ENCODE measurements at regions not wholly inside any gene's neighbourhood (a gene's known extent, or its start where the extent isn't known, plus 50 kb on each side); places are given as distances from the start of the nearest gene placed in this dataset.

- Histone ChIP-seq H3K9me3 (ENCODE audit: low read depth) (no peaks in the 10 kb centered on the region), H3K27me3 (no peaks in the 10 kb centered on the region), H3K4me2 (no peak overlapping the region), H2AFZ (no peak overlapping the region), H4K20me1 (ENCODE audit: insufficient read depth, poor library complexity, severe bottlenecking) (peaks cover 34% of the 10 kb centered on the region), H3K9me2 (replicated peaks; ENCODE audit: insufficient read depth) (no peaks in the 10 kb centered on the region), H3K27ac (no peak overlapping the region), H3K4me3 (no peak overlapping the region), H3K4me1 (ENCODE audit: insufficient read depth) (peaks cover 6% of the 10 kb centered on the region), H3K79me2 (peaks cover 95% of the 10 kb centered on the region), H3K36me3 (replicated peaks; ENCODE audit: insufficient read depth, low read depth) (no peaks in the 10 kb centered on the region)
- 88% methylated on average over 6 of the region's 6 CpGs for WGBS (ENCODE audit: low lambda C conversion rate, missing lambda C conversion rate)
- no peak for DNase-seq (ENCODE audit: low spot score)
- TF ChIP-seq CTCF (IDR thresholded peaks at IDR 0.05; ENCODE audit: poor library complexity) (no peak), EZH2phosphoT487 (IDR thresholded peaks at IDR 0.05; ENCODE audit: low read depth, severe bottlenecking, unreplicated experiment) (no peak), EZH2 (IDR thresholded peaks at IDR 0.05; ENCODE audit: borderline replicate concordance) (no peak)
Observed at GRCh38 chr7:86995052-86995725, 64.3 kb downstream of the ELAPOR2 start.

GRCh38 chr7:86991771-86992191 is 67.7 kb downstream of the ELAPOR2 start:
- no peak for DNase-seq (ENCODE audit: low spot score)
- Histone ChIP-seq H3K4me3 (no peak overlapping the region), H4K20me1 (ENCODE audit: insufficient read depth, poor library complexity, severe bottlenecking) (peaks cover 28% of the 10 kb centered on the region), H3K79me2 (peaks cover 97% of the 10 kb centered on the region), H3K9me3 (ENCODE audit: low read depth) (no peaks in the 10 kb centered on the region), H3K27ac (peak overlapping the region; percentile 3), H3K36me3 (replicated peaks; ENCODE audit: insufficient read depth, low read depth) (no peaks in the 10 kb centered on the region), H3K9me2 (replicated peaks; ENCODE audit: insufficient read depth) (no peaks in the 10 kb centered on the region), H3K27me3 (no peaks in the 10 kb centered on the region), H3K4me2 (no peak overlapping the region), H3K4me1 (ENCODE audit: insufficient read depth) (peaks cover 6% of the 10 kb centered on the region), H2AFZ (no peak overlapping the region)
- TF ChIP-seq EZH2phosphoT487 (IDR thresholded peaks at IDR 0.05; ENCODE audit: low read depth, severe bottlenecking, unreplicated experiment) (no peak), EZH2 (IDR thresholded peaks at IDR 0.05; ENCODE audit: borderline replicate concordance) (no peak), CTCF (IDR thresholded peaks at IDR 0.05; ENCODE audit: poor library complexity) (no peak)

GRCh38 chr7:86991093-86991769 is 68.2 kb downstream of the ELAPOR2 start:
- no peak overlapping the region for H3K4me2 ChIP-seq

More at GRCh38 chr7:86991093-86991769, 68.2 kb downstream of the ELAPOR2 start:
- no peaks in the 10 kb centered on the region for H3K9me2 ChIP-seq (replicated peaks; ENCODE audit: insufficient read depth)
- H3K27me3 ChIP-seq = no peaks in the 10 kb centered on the region
- no peak for TF ChIP-seq EZH2phosphoT487 (IDR thresholded peaks at IDR 0.05; ENCODE audit: low read depth, severe bottlenecking, unreplicated experiment)
- no peak for TF ChIP-seq CTCF (IDR thresholded peaks at IDR 0.05; ENCODE audit: poor library complexity)
- TF ChIP-seq EZH2 (IDR thresholded peaks at IDR 0.05; ENCODE audit: borderline replicate concordance) = no peak
- H3K27ac ChIP-seq = peak overlapping the region; percentile 3
- H3K79me2 ChIP-seq = peaks cover 91% of the 10 kb centered on the region
- peaks cover 6% of the 10 kb centered on the region for H3K4me1 ChIP-seq (ENCODE audit: insufficient read depth)
- peaks cover 28% of the 10 kb centered on the region for H4K20me1 ChIP-seq (ENCODE audit: insufficient read depth, poor library complexity, severe bottlenecking)
- H3K9me3 ChIP-seq (ENCODE audit: low read depth) = no peaks in the 10 kb centered on the region
- no peaks in the 10 kb centered on the region for H3K36me3 ChIP-seq (replicated peaks; ENCODE audit: insufficient read depth, low read depth)
- H2AFZ ChIP-seq = no peak overlapping the region
- DNase-seq (ENCODE audit: low spot score) = no peak
- H3K4me3 ChIP-seq = no peak overlapping the region
